SK-N-SH treated with all-trans-retinoic acid at 6 μM for 48 hours (cell line): ENCODE measurements at regions not wholly inside any gene's neighbourhood (a gene's known extent, or its start where the extent isn't known, plus 50 kb on each side); places are given as distances from the start of the nearest gene placed in this dataset.

ENCODE experiments used
- ATAC-seq: fragments of 200-7000 bp; cut with Tn5 transposase; 3 replicates; pipeline ENCODE4 v1.9.1; 2020; ENCODE audit warnings: mild to moderate bottlenecking, moderate library complexity
- ARNTL ChIP-seq: fragments of 450-650 bp; formaldehyde crosslinking; IDR thresholded peaks from 2 replicates; pipeline ENCODE4 v1.5.0; 2020; ENCODE audit warnings: low read depth, mild to moderate bottlenecking, moderate library complexity, borderline replicate concordance
- BACH2 ChIP-seq: fragments of 250-450 bp; sonication (Bioruptor Pico); IDR thresholded peaks from 2 replicates; pipeline ENCODE4 v1.9.0; 2021; ENCODE audit warnings: mild to moderate bottlenecking, borderline replicate concordance
- CSDC2 ChIP-seq: fragments of 250-450 bp; sonication (Bioruptor Pico); IDR thresholded peaks from 2 replicates; pipeline ENCODE4 v1.5.0; 2020; ENCODE audit warnings: mild to moderate bottlenecking, moderate library complexity
- ESRRG ChIP-seq: fragments of 250-450 bp; sonication (Bioruptor Pico); IDR thresholded peaks from 2 replicates; pipeline ENCODE4 v1.6.1; 2021; ENCODE audit warnings: mild to moderate bottlenecking
- GLIS3 ChIP-seq: fragments of 250-450 bp; sonication (Bioruptor Pico); IDR thresholded peaks from 2 replicates; pipeline ENCODE4 v1.5.0; 2020; ENCODE audit warnings: mild to moderate bottlenecking, moderate library complexity
- ISL1 ChIP-seq: fragments of 250-450 bp; sonication (Bioruptor Pico); IDR thresholded peaks from 2 replicates; pipeline ENCODE4 v2.1.2; 2022; ENCODE audit warnings: mild to moderate bottlenecking, moderate library complexity
- OSR1 ChIP-seq: fragments of 250-450 bp; sonication (Bioruptor Pico); IDR thresholded peaks from 2 replicates; pipeline ENCODE4 v1.8.0; 2022; ENCODE audit warnings: moderate library complexity, mild to moderate bottlenecking, inconsistent platforms
- PPARA ChIP-seq: fragments of 250-450 bp; sonication (Bioruptor Pico); IDR thresholded peaks from 2 replicates; pipeline ENCODE4 v1.5.0; 2020; ENCODE audit warnings: mild to moderate bottlenecking, borderline replicate concordance
- RARB ChIP-seq: fragments of 250-450 bp; sonication (Bioruptor Pico); IDR thresholded peaks from 2 replicates; pipeline ENCODE4 v1.8.0; 2021; ENCODE audit warnings: mild to moderate bottlenecking, moderate library complexity
- SNAI2 ChIP-seq: fragments of 250-450 bp; sonication (Bioruptor Pico); IDR thresholded peaks from 2 replicates; pipeline ENCODE4 v1.5.0; 2020; ENCODE audit warnings: mild to moderate bottlenecking, moderate library complexity
- TCF4 ChIP-seq: fragments of 250-450 bp; sonication (Bioruptor Pico); IDR thresholded peaks from 2 replicates; pipeline ENCODE4 v1.8.0; 2021; ENCODE audit warnings: mild to moderate bottlenecking, moderate library complexity, borderline replicate concordance
- TOX ChIP-seq: fragments of 250-450 bp; sonication (Bioruptor Pico); IDR thresholded peaks from 2 replicates; pipeline ENCODE4 v1.8.0; 2021; ENCODE audit warnings: mild to moderate bottlenecking, moderate library complexity, borderline replicate concordance
- ZC3H10 ChIP-seq: fragments of 250-450 bp; sonication (Bioruptor Pico); IDR thresholded peaks from 2 replicates; pipeline ENCODE4 v1.5.1; 2021; ENCODE audit warnings: mild to moderate bottlenecking, moderate library complexity
- ZFP30 ChIP-seq: fragments of 450-650 bp; formaldehyde crosslinking; IDR thresholded peaks from 2 replicates; pipeline ENCODE4 v1.5.0; 2022; ENCODE audit warnings: mild to moderate bottlenecking, moderate library complexity
- ZNF565 ChIP-seq: fragments of 450-650 bp; formaldehyde crosslinking; conservative IDR thresholded peaks from 2 replicates; pipeline ENCODE4 v1.5.0; 2020; ENCODE audit warnings: low read depth, mild to moderate bottlenecking, moderate library complexity
- ZNF70 ChIP-seq: fragments of 450-650 bp; formaldehyde crosslinking; IDR thresholded peaks from 2 replicates; pipeline ENCODE4 v1.5.0; 2020; ENCODE audit warnings: mild to moderate bottlenecking, moderate library complexity
- TF ChIP-seq, protein P1 (sequence below): fragments of 250-450 bp; sonication (Bioruptor Pico); IDR thresholded peaks from 2 replicates; pipeline ENCODE4 v1.5.0; 2020; ENCODE audit warnings: mild to moderate bottlenecking, moderate library complexity
- TF ChIP-seq, protein P2 (sequence below): fragments of 250-450 bp; sonication (Bioruptor Pico); IDR thresholded peaks from 2 replicates; pipeline ENCODE4 v1.8.0; 2021; ENCODE audit warnings: low read depth, mild to moderate bottlenecking, moderate library complexity, borderline replicate concordance
- TF ChIP-seq, protein P3 (sequence below): fragments of 250-450 bp; sonication (Bioruptor Pico); IDR thresholded peaks from 2 replicates; pipeline ENCODE4 v1.8.0; 2020; ENCODE audit warnings: mild to moderate bottlenecking, moderate library complexity, borderline replicate concordance
- TF ChIP-seq, protein P4 (sequence below): fragments of 250-450 bp; sonication (Bioruptor Pico); IDR thresholded peaks from 2 replicates; pipeline ENCODE4 v1.5.1; 2020; ENCODE audit warnings: low read depth, mild to moderate bottlenecking, moderate library complexity

DNA sequence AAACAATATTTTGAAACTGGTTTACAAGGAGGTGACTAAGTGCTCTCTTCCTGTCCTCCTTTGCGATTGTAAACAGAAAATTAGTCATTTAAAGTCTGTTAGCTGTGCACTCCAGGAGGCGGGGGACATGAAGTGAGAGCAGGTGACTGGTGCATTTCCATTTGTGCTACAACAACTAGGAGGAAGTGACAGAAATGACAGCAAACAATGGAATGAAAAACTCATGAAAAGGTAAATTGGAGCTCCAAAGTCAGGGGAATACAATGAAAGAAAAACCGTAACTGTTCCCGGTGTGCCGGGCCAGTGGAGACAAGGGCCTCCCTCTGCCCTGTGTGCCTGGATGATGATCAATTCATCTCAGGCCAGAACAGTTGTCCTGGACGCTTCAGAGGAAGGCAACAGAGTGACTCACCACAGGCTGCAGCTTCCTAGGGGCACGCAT lies 439.9 kb downstream of the GADD45G start:
- TF ChIP-seq SNAI2 (CRISPR knock-in tag) (no peak), ESRRG (CRISPR knock-in tag) (no peak), TCF4 (CRISPR knock-in tag) (no peak), ISL1 (CRISPR knock-in tag) (no peak), CSDC2 (CRISPR knock-in tag) (no peak), RARB (CRISPR knock-in tag) (no peak)
- TF ChIP-seq, protein P1, sequence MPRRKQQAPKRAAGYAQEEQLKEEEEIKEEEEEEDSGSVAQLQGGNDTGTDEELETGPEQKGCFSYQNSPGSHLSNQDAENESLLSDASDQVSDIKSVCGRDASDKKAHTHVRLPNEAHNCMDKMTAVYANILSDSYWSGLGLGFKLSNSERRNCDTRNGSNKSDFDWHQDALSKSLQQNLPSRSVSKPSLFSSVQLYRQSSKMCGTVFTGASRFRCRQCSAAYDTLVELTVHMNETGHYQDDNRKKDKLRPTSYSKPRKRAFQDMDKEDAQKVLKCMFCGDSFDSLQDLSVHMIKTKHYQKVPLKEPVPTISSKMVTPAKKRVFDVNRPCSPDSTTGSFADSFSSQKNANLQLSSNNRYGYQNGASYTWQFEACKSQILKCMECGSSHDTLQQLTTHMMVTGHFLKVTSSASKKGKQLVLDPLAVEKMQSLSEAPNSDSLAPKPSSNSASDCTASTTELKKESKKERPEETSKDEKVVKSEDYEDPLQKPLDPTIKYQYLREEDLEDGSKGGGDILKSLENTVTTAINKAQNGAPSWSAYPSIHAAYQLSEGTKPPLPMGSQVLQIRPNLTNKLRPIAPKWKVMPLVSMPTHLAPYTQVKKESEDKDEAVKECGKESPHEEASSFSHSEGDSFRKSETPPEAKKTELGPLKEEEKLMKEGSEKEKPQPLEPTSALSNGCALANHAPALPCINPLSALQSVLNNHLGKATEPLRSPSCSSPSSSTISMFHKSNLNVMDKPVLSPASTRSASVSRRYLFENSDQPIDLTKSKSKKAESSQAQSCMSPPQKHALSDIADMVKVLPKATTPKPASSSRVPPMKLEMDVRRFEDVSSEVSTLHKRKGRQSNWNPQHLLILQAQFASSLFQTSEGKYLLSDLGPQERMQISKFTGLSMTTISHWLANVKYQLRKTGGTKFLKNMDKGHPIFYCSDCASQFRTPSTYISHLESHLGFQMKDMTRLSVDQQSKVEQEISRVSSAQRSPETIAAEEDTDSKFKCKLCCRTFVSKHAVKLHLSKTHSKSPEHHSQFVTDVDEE (CRISPR knock-in tag), result no peak
- no peak for ATAC-seq

DNA sequence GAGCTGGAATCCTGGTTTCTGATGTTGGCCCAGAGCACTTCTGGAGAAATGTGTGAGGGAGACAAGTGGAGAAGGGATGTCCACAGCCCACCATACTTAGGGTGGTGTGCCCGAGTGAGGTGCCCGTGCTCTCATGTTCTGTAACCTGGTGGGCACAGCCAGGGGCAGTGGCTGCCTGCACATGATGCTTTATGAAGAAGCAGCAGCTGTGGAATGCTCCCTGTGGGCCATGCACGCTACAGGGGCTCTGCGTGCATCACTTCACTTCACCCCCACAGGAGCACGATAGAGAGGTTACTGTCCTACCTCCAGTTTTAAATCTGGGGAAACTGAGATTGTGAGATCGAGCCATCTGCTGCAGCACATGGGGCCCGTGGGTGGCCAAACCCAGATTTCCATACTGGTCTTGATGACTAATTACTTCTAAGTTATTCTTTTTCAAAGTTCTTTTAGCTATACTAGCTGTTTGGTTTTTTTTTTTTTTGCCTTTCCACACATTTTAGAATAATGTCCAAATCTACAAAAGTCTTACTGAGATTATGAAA lies 441.6 kb downstream of the GADD45G start:
- ATAC-seq, result no peak

DNA sequence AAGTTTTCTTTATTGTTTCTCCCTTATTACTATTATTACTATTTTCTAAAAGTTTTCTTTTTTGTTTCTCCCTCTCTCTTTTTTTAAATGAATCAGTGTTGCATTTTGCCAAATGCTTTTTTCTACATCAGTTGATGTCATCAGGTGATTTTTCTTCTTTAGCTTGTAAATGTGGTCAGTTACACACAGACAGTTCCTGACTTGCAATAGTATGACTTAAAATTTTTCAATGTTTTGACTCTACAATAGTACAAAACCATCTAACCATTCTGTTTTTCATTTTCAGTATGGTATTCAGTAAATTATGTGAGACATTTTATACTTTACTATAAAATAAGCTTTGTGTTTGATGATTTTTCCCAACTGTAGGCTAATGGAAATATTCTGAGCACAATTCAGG lies 443.0 kb downstream of the GADD45G start:
- no peak for ATAC-seq
- TF ChIP-seq ESRRG (CRISPR knock-in tag) (no peak), ZFP30 (no peak), CSDC2 (CRISPR knock-in tag) (no peak), SNAI2 (CRISPR knock-in tag) (no peak), ISL1 (CRISPR knock-in tag) (no peak)
- TF ChIP-seq, protein P2, sequence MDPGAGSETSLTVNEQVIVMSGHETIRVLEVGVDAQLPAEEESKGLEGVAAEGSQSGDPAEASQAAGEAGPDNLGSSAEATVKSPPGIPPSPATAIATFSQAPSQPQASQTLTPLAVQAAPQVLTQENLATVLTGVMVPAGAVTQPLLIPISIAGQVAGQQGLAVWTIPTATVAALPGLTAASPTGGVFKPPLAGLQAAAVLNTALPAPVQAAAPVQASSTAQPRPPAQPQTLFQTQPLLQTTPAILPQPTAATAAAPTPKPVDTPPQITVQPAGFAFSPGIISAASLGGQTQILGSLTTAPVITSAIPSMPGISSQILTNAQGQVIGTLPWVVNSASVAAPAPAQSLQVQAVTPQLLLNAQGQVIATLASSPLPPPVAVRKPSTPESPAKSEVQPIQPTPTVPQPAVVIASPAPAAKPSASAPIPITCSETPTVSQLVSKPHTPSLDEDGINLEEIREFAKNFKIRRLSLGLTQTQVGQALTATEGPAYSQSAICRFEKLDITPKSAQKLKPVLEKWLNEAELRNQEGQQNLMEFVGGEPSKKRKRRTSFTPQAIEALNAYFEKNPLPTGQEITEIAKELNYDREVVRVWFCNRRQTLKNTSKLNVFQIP (CRISPR knock-in tag), result no peak

More for the DNA sequence above, 441.6 kb downstream of the GADD45G start:
- TF ChIP-seq ESRRG (CRISPR knock-in tag) (no peak), ZNF70 (no peak), TCF4 (CRISPR knock-in tag) (no peak), ARNTL (CRISPR knock-in tag) (no peak), ZNF565 (CRISPR knock-in tag) (no peak), RARB (CRISPR knock-in tag) (no peak), ZFP30 (no peak), TOX (CRISPR knock-in tag) (no peak), ZC3H10 (CRISPR knock-in tag) (no peak), PPARA (no peak), ISL1 (CRISPR knock-in tag) (no peak), BACH2 (CRISPR knock-in tag) (no peak), GLIS3 (no peak), CSDC2 (CRISPR knock-in tag) (no peak), OSR1 (no peak)
- TF ChIP-seq, protein P3, sequence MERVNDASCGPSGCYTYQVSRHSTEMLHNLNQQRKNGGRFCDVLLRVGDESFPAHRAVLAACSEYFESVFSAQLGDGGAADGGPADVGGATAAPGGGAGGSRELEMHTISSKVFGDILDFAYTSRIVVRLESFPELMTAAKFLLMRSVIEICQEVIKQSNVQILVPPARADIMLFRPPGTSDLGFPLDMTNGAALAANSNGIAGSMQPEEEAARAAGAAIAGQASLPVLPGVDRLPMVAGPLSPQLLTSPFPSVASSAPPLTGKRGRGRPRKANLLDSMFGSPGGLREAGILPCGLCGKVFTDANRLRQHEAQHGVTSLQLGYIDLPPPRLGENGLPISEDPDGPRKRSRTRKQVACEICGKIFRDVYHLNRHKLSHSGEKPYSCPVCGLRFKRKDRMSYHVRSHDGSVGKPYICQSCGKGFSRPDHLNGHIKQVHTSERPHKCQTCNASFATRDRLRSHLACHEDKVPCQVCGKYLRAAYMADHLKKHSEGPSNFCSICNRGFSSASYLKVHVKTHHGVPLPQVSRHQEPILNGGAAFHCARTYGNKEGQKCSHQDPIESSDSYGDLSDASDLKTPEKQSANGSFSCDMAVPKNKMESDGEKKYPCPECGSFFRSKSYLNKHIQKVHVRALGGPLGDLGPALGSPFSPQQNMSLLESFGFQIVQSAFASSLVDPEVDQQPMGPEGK (CRISPR knock-in tag), result no peak
- TF ChIP-seq, protein P4, sequence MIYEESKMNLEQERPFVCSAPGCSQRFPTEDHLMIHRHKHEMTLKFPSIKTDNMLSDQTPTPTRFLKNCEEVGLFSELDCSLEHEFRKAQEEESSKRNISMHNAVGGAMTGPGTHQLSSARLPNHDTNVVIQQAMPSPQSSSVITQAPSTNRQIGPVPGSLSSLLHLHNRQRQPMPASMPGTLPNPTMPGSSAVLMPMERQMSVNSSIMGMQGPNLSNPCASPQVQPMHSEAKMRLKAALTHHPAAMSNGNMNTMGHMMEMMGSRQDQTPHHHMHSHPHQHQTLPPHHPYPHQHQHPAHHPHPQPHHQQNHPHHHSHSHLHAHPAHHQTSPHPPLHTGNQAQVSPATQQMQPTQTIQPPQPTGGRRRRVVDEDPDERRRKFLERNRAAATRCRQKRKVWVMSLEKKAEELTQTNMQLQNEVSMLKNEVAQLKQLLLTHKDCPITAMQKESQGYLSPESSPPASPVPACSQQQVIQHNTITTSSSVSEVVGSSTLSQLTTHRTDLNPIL (CRISPR knock-in tag), result no peak
- TF ChIP-seq, protein P1 (CRISPR knock-in tag), result no peak
- TF ChIP-seq, protein P2 (CRISPR knock-in tag), result no peak
